Esophagus (tissue), 2 donors: ENCODE measurements at regions not wholly inside any gene's neighbourhood (a gene's known extent, or its start where the extent isn't known, plus 50 kb on each side); places are given as distances from the start of the nearest gene placed in this dataset.
"Not testable (repeated sequence)": the region's sequence is repeated elsewhere in the genome, so short reads cannot be mapped to it uniquely, and the experiment has no call there.

Source experiments
- H3K27ac ChIP-seq, 2 donors: one replicate each; pipeline ENCODE4 v1.5.1; 2013; ENCODE audit warnings: low read depth in 2 of 2, mild to moderate bottlenecking in 2 of 2, inconsistent platforms in 1 of 2, low read length in 1 of 2, moderate library complexity in 1 of 2
- H3K27me3 ChIP-seq, 2 donors: one replicate each; pipeline ENCODE4 v1.6.1; 2013; ENCODE audit warnings: low read length in 2 of 2, control low read depth in 1 of 2, mild to moderate bottlenecking in 1 of 2; ENCODE audit not compliant: insufficient read depth in 2 of 2, control insufficient read depth in 1 of 2
- H3K36me3 ChIP-seq, 2 donors: one replicate each; pipeline ENCODE4 v1.6.1; 2013; ENCODE audit warnings: low read length in 1 of 2; ENCODE audit not compliant: control insufficient read depth in 2 of 2, insufficient read depth in 2 of 2
- H3K4me1 ChIP-seq, 2 donors: one replicate each; pipeline ENCODE4 v1.6.1; 2013; ENCODE audit warnings: low read length in 1 of 2; ENCODE audit not compliant: control insufficient read depth in 2 of 2, insufficient read depth in 2 of 2
- H3K4me3 ChIP-seq, 2 donors: one replicate each; pipeline ENCODE4 v1.5.1; 2013; ENCODE audit warnings: low read length in 2 of 2, mild to moderate bottlenecking in 2 of 2, low read depth in 1 of 2, moderate library complexity in 1 of 2
- H3K9me3 ChIP-seq, 2 donors: one replicate each; pipeline ENCODE4 v1.6.1; 2013; ENCODE audit warnings: mild to moderate bottlenecking in 2 of 2, low read depth in 1 of 2, low read length in 1 of 2, moderate library complexity in 1 of 2; ENCODE audit not compliant: control insufficient read depth in 2 of 2, insufficient read depth in 1 of 2
- whole genome bisulfite sequencing, 2 donors: extraction: QIAGEN DNeasy Blood & Tissue Kit; methylation state at CpG; one replicate each; pipeline ENCODE4 v1.1.7; 2013; 5-methylcytosine and 5-hydroxymethylcytosine counted together
- donor health status: healthy with polysubstance abuse.
- donor health status: Bipolar disorder and iron deficiency.

- Histone ChIP-seq H3K27me3 (no peaks in the 10 kb centered on the region), H3K36me3 (no peaks in the 10 kb centered on the region), H3K9me3 (no peaks in the 10 kb centered on the region), H3K27ac (no peak overlapping the region), H3K4me1 (peaks cover 0 to 3% of the 10 kb centered on the region in 2 donors), H3K4me3 (no peak overlapping the region)
- WGBS, 2 donors = 89 to 93% methylated on average over 4 of the region's 4 CpGs
Observed at GRCh38 chr5:90097082-90097477, 312.5 kb downstream of the CETN3 start.

GRCh38 chr5:90096415-90097081 lies 313.0 kb downstream of the CETN3 start:
- H3K27ac ChIP-seq = no peak overlapping the region
- peaks cover 0 to 3% of the 10 kb centered on the region in 2 donors for H3K4me1 ChIP-seq
- no peaks in the 10 kb centered on the region for H3K36me3 ChIP-seq
- 55 to 58% methylated on average over 6 of the region's 6 CpGs for WGBS, 2 donors
- H3K4me3 ChIP-seq = no peak overlapping the region
- no peaks in the 10 kb centered on the region for H3K27me3 ChIP-seq
- H3K9me3 ChIP-seq = no peaks in the 10 kb centered on the region

GRCh38 chr5:90095292-90096060 lies 314.1 kb downstream of the CETN3 start:
- no peak overlapping the region for H3K27ac ChIP-seq
- no peaks in the 10 kb centered on the region for H3K27me3 ChIP-seq
- H3K9me3 ChIP-seq = no peaks in the 10 kb centered on the region
- 54 to 68% methylated on average over 3 of the region's 3 CpGs for whole genome bisulfite sequencing, 2 donors
- H3K4me3 ChIP-seq = no peak overlapping the region
- H3K36me3 ChIP-seq = no peaks in the 10 kb centered on the region
- peaks cover 0 to 3% of the 10 kb centered on the region in 2 donors for H3K4me1 ChIP-seq

- Histone ChIP-seq H3K4me3 (no peak overlapping the region), H3K27me3 (no peaks in the 10 kb centered on the region), H3K9me3 (no peaks in the 10 kb centered on the region), H3K4me1 (peaks cover 0 to 3% of the 10 kb centered on the region in 2 donors), H3K36me3 (no peaks in the 10 kb centered on the region), H3K27ac (peak overlapping the region in 1 of 2 donors; percentile 54)
- WGBS, 2 donors = 16 to 21% methylated on average over 3 of the region's 3 CpGs
Observed at GRCh38 chr5:90093751-90094485, 315.6 kb downstream of the CETN3 start.

- H3K36me3 ChIP-seq = no peaks in the 10 kb centered on the region
- no peaks in the 10 kb centered on the region for H3K9me3 ChIP-seq
- H3K27ac ChIP-seq = no peak overlapping the region
- 62 to 71% methylated on average over 3 of the region's 3 CpGs for WGBS, 2 donors
- H3K4me3 ChIP-seq = no peak overlapping the region
- no peaks in the 10 kb centered on the region for H3K27me3 ChIP-seq
- peaks cover 0 to 3% of the 10 kb centered on the region in 2 donors for H3K4me1 ChIP-seq
Observed at GRCh38 chr5:90092734-90093133, 316.8 kb downstream of the CETN3 start.

- Histone ChIP-seq H3K9me3 (no peaks in the 10 kb centered on the region), H3K4me1 (no peaks in the 10 kb centered on the region), H3K27ac (no peak overlapping the region), H3K4me3 (no peak overlapping the region), H3K36me3 (no peaks in the 10 kb centered on the region), H3K27me3 (no peaks in the 10 kb centered on the region)
- WGBS, 2 donors = 94 to 95% methylated on average over 3 of the region's 3 CpGs
Observed at GRCh38 chr5:90084342-90084741, 325.2 kb downstream of the CETN3 start.

- WGBS, 2 donors = 91% methylated on average over 18 to 22 of the region's 22 CpGs
Observed at GRCh38 chr5:90073026-90073570, 336.5 kb downstream of the CETN3 start.

GRCh38 chr5:90071656-90072055 lies 337.9 kb downstream of the CETN3 start:
- Histone ChIP-seq H3K36me3 (no peaks in the 10 kb centered on the region), H3K27me3 (no peaks in the 10 kb centered on the region), H3K9me3 (no peaks in the 10 kb centered on the region), H3K4me3 (no peak overlapping the region), H3K27ac (no peak overlapping the region), H3K4me1 (no peaks in the 10 kb centered on the region)
- 94 to 97% methylated on average over 2 of the region's 2 CpGs for WGBS, 2 donors

More at GRCh38 chr5:90073026-90073570, 336.5 kb downstream of the CETN3 start:
- not testable (repeated sequence) for H3K9me3 ChIP-seq, H3K4me1 ChIP-seq, H3K27ac ChIP-seq, H3K4me3 ChIP-seq, H3K36me3 ChIP-seq, H3K27me3 ChIP-seq

GRCh38 chr5:90071066-90071465 lies 338.5 kb downstream of the CETN3 start:
- Histone ChIP-seq H3K27ac (no peak overlapping the region), H3K27me3 (no peaks in the 10 kb centered on the region), H3K36me3 (no peaks in the 10 kb centered on the region), H3K4me1 (no peaks in the 10 kb centered on the region), H3K9me3 (no peaks in the 10 kb centered on the region), H3K4me3 (no peak overlapping the region)
- 36 to 39% methylated on average over 1 of the region's 1 CpG for WGBS, 2 donors
